Endodermal cell (in vitro differentiated cells): ENCODE measurements at regions not wholly inside any gene's neighbourhood (a gene's known extent, or its start where the extent isn't known, plus 50 kb on each side); places are given as distances from the start of the nearest gene placed in this dataset.

Experiments used
- DNase-seq: peaks from one replicate; pipeline ENCODE4 v3.0.0-alpha.2; 2017
- H3K27ac ChIP-seq: 2 replicates; pipeline ENCODE4 v1.5.1; 2013; ENCODE audit warnings: mild to moderate bottlenecking, low read depth, low read length, moderate library complexity
- H3K27me3 ChIP-seq: 2 replicates; pipeline ENCODE4 v1.6.1; 2013; ENCODE audit warnings: mild to moderate bottlenecking, low read length, moderate library complexity; ENCODE audit not compliant: insufficient read depth, control insufficient read depth, poor library complexity, severe bottlenecking
- H3K36me3 ChIP-seq: 2 replicates; pipeline ENCODE4 v1.7.0; 2013; ENCODE audit warnings: mild to moderate bottlenecking, low read length, moderate library complexity; ENCODE audit not compliant: control insufficient read depth, insufficient read depth
- H3K4me1 ChIP-seq: one replicate; pipeline ENCODE4 v1.7.0; 2013; ENCODE audit warnings: low read length; ENCODE audit not compliant: control insufficient read depth, insufficient read depth
- H3K4me3 ChIP-seq: 2 replicates; pipeline ENCODE4 v1.5.1; 2013; ENCODE audit warnings: mild to moderate bottlenecking, low read length, moderate library complexity
- H3K9ac ChIP-seq: 2 replicates; pipeline ENCODE4 v1.6.1; 2013; ENCODE audit warnings: mild to moderate bottlenecking, low read length, moderate library complexity; ENCODE audit not compliant: poor library complexity, severe bottlenecking; ENCODE audit errors: extremely low read depth
- H3K9me3 ChIP-seq: 2 replicates; pipeline ENCODE4 v1.6.1; 2013; ENCODE audit warnings: mild to moderate bottlenecking, low read length, moderate library complexity; ENCODE audit not compliant: control insufficient read depth
- H3K27ac Mint-ChIP-seq: 2 replicates; pipeline ENCODE4 v1.8.0; 2020; ENCODE audit warnings: mixed read lengths
- H3K27me3 Mint-ChIP-seq: 2 replicates; pipeline ENCODE4 v1.8.0; 2021; ENCODE audit warnings: mild to moderate bottlenecking, mixed read lengths; ENCODE audit not compliant: insufficient read depth
- H3K36me3 Mint-ChIP-seq: 2 replicates; pipeline ENCODE4 v1.8.0; 2020; ENCODE audit warnings: low read depth, mixed read lengths
- H3K4me1 Mint-ChIP-seq: 2 replicates; pipeline ENCODE4 v1.8.0; 2020; ENCODE audit warnings: mixed read lengths
- H3K4me3 Mint-ChIP-seq: 2 replicates; pipeline ENCODE4 v1.8.0; 2020; ENCODE audit warnings: mild to moderate bottlenecking, moderate library complexity, mixed read lengths
- H3K9me3 Mint-ChIP-seq: 2 replicates; pipeline ENCODE4 v1.8.0; 2020; ENCODE audit warnings: mild to moderate bottlenecking, mixed read lengths
- WGBS, 2 experiments: methylation state at CpG; one replicate each; pipeline versions ENCODE4 v1.1.5 to v1.1.7; 2013; ENCODE audit warnings: missing lambda C conversion rate in 2 of 2, mixed read lengths in 1 of 2; ENCODE audit not compliant: insufficient coverage in 1 of 2, insufficient read length in 1 of 2; 5-methylcytosine and 5-hydroxymethylcytosine counted together
- TF ChIP-seq, protein P1 (sequence below): fragments of 200-600 bp; sonication (generic); conservative IDR thresholded peaks from 2 replicates; pipeline ENCODE4 v1.5.0; 2021; ENCODE audit warnings: antibody characterized with exemption, mild to moderate bottlenecking

DNA sequence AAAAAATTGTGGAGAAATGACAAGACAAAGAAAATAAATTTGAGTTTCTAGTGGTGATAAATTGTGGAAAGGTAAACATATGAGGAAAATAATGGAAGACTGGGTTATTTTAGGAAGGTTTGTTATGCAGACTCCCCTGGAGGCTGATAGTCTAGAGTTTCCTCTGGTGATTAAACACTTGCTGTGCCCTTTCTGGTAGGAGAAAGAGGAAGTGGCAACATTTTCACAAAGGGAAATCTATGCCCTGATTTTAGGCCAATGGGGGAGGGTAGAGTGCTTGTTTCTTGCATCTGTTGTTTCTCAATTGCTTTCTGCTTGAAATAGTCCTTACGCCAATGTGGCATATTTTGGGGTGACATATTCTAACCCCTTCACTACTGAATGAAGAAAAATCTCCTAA, 129.1 kb upstream of the DOK5 start:
- Mint-ChIP-seq H3K9me3 (no peaks in the 10 kb centered on the region), H3K4me3 (no peak overlapping the region), H3K27me3 (no peaks in the 10 kb centered on the region), H3K36me3 (no peaks in the 10 kb centered on the region), H3K27ac (peak overlapping the region; percentile 42), H3K4me1 (peaks cover 15% of the 10 kb centered on the region)
- no peaks in the 10 kb centered on the region for H3K9me3 ChIP-seq
- H3K9ac ChIP-seq = no peak overlapping the region
- H3K4me1 ChIP-seq = no peaks in the 10 kb centered on the region
- 87% methylated on average over 1 of the region's 1 CpG; no CpG with 5 or more reads in 1 of the 2 experiments for WGBS, 2 experiments
- no peak overlapping the region for H3K4me3 ChIP-seq
- no peaks in the 10 kb centered on the region for H3K27me3 ChIP-seq
- DNase-seq = no peak
- no peaks in the 10 kb centered on the region for H3K36me3 ChIP-seq
- TF ChIP-seq, protein P1, sequence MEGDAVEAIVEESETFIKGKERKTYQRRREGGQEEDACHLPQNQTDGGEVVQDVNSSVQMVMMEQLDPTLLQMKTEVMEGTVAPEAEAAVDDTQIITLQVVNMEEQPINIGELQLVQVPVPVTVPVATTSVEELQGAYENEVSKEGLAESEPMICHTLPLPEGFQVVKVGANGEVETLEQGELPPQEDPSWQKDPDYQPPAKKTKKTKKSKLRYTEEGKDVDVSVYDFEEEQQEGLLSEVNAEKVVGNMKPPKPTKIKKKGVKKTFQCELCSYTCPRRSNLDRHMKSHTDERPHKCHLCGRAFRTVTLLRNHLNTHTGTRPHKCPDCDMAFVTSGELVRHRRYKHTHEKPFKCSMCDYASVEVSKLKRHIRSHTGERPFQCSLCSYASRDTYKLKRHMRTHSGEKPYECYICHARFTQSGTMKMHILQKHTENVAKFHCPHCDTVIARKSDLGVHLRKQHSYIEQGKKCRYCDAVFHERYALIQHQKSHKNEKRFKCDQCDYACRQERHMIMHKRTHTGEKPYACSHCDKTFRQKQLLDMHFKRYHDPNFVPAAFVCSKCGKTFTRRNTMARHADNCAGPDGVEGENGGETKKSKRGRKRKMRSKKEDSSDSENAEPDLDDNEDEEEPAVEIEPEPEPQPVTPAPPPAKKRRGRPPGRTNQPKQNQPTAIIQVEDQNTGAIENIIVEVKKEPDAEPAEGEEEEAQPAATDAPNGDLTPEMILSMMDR = no peak
- H3K27ac ChIP-seq = no peak overlapping the region

DNA sequence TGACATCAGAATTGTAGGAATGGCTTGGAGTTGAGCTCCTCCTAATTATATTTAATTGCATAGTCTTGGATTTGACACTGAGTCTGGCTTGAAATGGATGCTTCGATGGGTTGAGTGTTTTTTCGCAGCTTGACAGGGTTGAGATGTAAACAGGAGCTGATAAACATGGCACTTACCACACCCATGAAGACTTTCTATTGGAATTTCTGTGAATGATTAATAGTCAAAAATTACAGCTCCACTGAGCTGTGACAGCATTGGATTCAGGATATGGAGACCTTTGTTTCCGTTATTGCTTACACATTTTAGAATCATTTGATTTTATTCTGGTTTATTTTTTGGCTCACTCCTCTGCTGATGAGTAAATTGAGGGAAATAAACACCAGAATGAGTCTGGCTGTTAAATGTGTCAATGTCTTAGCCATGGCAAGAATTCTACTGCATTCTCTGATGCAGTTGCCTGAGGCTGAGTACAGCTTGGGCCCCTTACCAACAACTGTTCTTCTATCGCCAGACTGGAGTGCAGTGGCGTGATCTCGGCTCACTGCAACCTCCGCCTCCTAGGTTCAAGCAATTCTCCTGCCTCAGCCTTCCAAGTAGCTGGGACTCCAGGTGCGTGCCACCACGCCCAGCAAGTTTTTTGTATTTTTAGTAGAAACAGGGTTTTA, 128.1 kb upstream of the DOK5 start:
- Mint-ChIP-seq H3K36me3 (no peaks in the 10 kb centered on the region), H3K4me1 (peaks cover 15% of the 10 kb centered on the region), H3K9me3 (no peaks in the 10 kb centered on the region), H3K27me3 (no peaks in the 10 kb centered on the region), H3K4me3 (no peak overlapping the region), H3K27ac (no peak overlapping the region)
- Histone ChIP-seq H3K4me1 (no peaks in the 10 kb centered on the region), H3K4me3 (no peak overlapping the region), H3K27ac (no peak overlapping the region), H3K36me3 (no peaks in the 10 kb centered on the region), H3K9ac (no peak overlapping the region), H3K27me3 (no peaks in the 10 kb centered on the region), H3K9me3 (no peaks in the 10 kb centered on the region)
- 93 to 94% methylated on average over 2 to 9 of the region's 9 CpGs for WGBS, 2 experiments
- TF ChIP-seq, protein P1 = no peak
- DNase-seq = no peak

DNA sequence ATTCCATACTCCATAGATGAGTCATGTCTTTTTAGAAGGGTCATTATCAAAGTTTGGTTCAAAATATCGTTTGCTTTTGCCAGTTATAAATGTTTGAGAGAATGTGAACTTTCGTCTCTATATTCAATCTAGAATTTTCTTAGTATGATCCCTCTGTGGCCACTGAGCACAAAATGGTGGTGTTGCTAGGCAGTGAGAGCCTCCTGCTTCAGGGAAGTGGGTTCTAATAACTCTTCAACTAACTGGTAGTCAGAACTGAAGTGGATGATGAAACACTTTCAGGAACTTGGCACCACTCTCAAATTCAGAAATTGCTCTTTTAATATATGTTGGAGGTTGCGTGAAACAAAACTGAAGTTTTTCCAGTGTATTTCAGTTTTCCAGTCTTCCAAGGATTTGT, 125.0 kb upstream of the DOK5 start:
- H3K4me1 ChIP-seq = no peaks in the 10 kb centered on the region
- Mint-ChIP-seq H3K4me1 (peaks cover 12% of the 10 kb centered on the region), H3K4me3 (no peak overlapping the region), H3K27ac (no peak overlapping the region), H3K9me3 (no peaks in the 10 kb centered on the region), H3K36me3 (no peaks in the 10 kb centered on the region), H3K27me3 (no peaks in the 10 kb centered on the region)
- no peak overlapping the region for H3K4me3 ChIP-seq
- H3K27ac ChIP-seq = no peak overlapping the region
- TF ChIP-seq, protein P1 = no peak
- no peaks in the 10 kb centered on the region for H3K9me3 ChIP-seq
- no peak for DNase-seq
- H3K36me3 ChIP-seq = no peaks in the 10 kb centered on the region
- H3K27me3 ChIP-seq = no peaks in the 10 kb centered on the region
- no peak overlapping the region for H3K9ac ChIP-seq
- 86 to 100% methylated on average over 2 to 3 of the region's 3 CpGs for WGBS, 2 experiments
